ENCODE measurements at regions not wholly inside any gene's neighbourhood (a gene's known extent, or its start where the extent isn't known, plus 50 kb on each side); places are given as distances from the start of the nearest gene placed in this dataset.

GRCh38 chr12:76653342-76653741, 93.8 kb upstream of the OSBPL8 start:
- no peak for TF ChIP-seq POLR2AphosphoS5 (IDR thresholded peaks at IDR 0.05; ENCODE audit: low read depth)
- TF ChIP-seq CTCF (IDR thresholded peaks at IDR 0.05; ENCODE audit: insufficient read depth, low read length) = no peak

Data from HL-60 (cell line).